ENCODE measurements at regions not wholly inside any gene's neighbourhood (a gene's known extent, or its start where the extent isn't known, plus 50 kb on each side); places are given as distances from the start of the nearest gene placed in this dataset.
"Not testable (repeated sequence)": the region's sequence is repeated elsewhere in the genome, so short reads cannot be mapped to it uniquely, and the experiment has no call there.

DNA sequence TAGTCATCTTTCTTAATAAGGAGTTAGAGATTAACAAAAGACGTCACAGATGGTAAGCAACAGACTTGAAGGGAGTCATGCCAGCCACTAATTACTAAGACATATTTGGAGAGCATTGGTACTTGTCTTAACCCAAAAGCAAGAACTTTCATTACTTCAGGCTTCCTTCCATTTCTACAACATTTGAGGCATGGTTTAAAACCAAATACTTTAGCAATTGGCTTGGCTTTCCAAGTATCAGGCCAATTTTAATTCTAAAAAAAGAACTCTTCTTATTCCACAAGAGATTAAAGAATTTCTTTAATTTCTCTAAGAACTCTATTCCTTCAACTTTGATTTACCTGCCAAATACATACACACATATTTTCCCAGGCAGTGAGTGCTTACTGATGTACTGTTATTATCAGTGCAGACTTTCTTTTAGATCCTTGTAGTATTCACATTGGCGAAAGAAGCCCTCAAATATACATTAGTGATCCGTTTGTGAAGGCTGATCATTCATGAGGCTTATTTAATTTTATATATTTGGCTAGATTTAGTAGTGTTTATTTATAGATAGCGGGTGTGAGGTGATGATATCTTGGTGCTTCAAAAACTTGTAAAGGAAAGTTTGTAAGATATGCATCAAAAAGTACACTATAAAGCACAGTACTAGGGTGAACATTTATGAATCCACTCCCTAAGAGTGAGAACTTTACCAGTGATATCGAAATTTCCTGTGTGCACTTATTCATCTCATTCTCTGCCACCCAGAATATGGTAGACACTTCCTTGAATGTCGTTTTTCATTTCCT lies 229.2 kb downstream of the MFSD1 start:
- DNase-seq (ENCODE audit: extremely low spot score, insufficient read length, low read depth): no peak
- no peak for FAIRE-seq

GRCh38 chr3:159032311-159032710 lies 230.5 kb downstream of the MFSD1 start:
- FAIRE-seq (no peak), DNase-seq (ENCODE audit: extremely low spot score, insufficient read length, low read depth) (no peak)

GRCh38 chr3:159038405-159038804 lies 236.6 kb downstream of the MFSD1 start:
- FAIRE-seq: no peak
- no peak for DNase-seq (ENCODE audit: extremely low spot score, insufficient read length, low read depth)

GRCh38 chr3:159039286-159039685 lies 237.4 kb downstream of the MFSD1 start:
- FAIRE-seq (no peak), DNase-seq (ENCODE audit: extremely low spot score, insufficient read length, low read depth) (no peak)

DNA sequence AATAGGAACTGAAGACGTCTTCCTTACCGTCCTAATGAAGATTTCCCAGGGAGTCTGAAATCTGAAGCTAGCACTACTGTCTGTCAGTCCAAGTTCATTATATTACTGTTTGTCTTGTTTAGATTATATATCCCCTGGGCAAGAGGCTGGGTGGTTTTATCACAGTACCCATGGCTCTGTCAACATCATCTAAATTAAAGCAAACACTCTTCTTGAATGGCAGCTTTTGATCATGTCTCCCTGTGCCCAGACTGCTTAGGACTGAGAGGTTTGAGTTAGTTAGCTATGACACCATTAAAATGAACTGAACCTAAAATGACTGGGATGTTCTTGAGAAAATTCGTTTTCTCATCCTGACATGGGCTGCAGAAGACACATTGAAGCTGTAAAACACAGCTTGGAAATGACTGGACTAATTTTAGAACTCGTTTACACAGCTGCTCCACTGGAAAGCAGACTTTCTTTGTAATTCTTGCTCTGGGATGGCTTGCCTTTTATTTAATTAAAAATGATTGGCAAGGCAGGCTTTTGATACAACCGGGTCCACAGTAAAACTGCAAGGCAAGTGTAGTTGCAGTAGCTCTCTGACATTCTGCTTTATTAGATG lies 243.5 kb downstream of the MFSD1 start:
- FAIRE-seq: no peak
- DNase-seq (ENCODE audit: extremely low spot score, insufficient read length, low read depth): no peak

DNA sequence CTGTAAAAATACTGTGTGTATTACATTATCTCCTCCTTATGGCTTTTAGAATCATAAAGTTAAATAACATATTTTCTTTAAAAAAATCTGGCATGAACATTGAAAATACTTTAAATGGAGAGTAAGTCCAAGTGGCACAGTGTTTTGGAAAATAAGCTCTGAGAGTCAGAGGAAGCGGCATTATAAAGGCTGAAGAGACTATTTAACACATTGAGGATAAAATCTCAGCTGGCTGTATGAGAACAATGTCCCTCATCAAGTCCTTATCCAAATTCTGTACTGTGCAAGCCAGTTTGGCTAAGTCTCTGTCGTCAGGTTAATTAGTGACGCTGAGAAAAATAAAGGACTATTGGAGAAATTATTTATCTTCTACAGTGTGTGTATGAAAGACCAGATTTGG lies 245.5 kb downstream of the MFSD1 start:
- FAIRE-seq: no peak
- no peak for DNase-seq (ENCODE audit: extremely low spot score, insufficient read length, low read depth)

- FAIRE-seq; DNase-seq (ENCODE audit: extremely low spot score, insufficient read length, low read depth): not testable (repeated sequence)
Measured at GRCh38 chr3:159052494-159052893, 250.6 kb downstream of the MFSD1 start.

DNA sequence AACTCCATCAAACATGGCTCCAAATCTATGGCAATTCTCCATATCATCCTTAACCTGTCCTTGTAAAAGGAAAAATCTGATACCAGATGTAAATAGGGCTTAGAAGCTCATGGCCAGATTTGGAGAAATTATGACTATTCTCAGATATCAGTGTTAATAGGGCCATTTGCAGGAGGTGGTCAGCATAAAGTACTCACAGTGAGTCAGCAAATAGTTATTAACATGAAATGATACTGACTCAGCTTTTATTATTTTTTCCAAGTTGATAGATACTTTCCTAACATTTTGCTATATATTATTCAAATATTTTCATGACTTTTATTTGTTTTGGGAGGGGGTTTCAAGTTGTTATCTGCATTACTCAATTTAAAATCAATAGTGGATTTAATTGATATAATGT lies 255.8 kb downstream of the MFSD1 start:
- DNase-seq (ENCODE audit: extremely low spot score, insufficient read length, low read depth) (no peak), FAIRE-seq (no peak)

- FAIRE-seq (no peak), DNase-seq (ENCODE audit: extremely low spot score, insufficient read length, low read depth) (no peak)
Measured at GRCh38 chr3:159058859-159059258, 257.0 kb downstream of the MFSD1 start.

- FAIRE-seq: no peak
- DNase-seq (ENCODE audit: extremely low spot score, insufficient read length, low read depth): no peak
Measured at GRCh38 chr3:159059395-159059794, 257.5 kb downstream of the MFSD1 start.

DNA sequence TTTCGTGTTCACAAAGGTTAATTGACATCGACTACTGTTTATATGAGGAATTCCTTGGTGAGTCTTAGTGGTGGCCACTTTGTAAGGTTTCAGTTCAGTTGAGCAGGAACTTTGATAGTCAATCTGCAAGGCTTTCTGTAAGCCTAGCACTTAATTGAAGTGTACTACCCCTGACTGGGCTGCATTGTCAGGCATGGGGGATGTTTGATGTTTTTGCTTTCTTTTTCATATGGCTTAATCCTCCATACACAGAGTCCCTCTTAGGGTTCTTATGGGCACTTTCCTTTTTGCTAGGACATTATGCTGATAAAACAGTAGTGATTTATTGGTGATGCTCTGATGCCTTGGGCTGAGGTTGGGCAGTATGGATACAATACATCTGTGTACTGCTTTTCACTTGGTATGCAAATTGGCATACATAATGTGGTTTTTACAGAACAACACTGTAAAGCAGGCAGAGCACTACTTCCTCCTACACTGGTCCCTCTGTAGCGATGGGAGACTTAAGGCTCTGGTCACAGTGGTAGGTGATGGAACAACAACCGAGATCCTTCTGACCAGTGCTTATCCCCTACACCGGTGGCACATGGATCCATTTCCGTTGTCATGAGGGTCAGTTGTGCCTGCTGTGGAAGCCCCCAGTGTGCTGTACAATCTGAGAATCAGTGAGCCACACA lies 261.0 kb downstream of the MFSD1 start:
- DNase-seq (ENCODE audit: extremely low spot score, insufficient read length, low read depth) (no peak), FAIRE-seq (no peak)

DNA sequence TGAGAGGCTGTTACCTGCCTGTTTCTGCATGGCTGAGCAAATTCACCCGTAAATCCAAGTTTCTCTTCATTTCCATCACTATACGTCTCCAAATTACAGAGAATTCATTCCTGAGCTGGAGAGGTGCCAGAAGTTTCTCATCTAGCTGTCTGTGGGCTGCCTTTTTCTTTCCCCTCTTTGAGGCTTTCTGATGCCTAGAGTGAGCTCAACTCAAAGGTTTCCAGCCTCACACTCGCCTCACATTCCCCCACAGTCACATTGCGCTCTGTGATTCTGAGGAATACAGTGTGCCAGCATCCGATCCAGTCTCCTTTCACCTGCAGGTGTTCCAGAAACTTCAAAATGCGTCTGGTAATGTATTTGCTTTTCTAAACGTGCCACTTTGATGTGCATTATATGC lies 267.2 kb downstream of the MFSD1 start, which contains the start of gene IQCJ:
Gene IQCJ (plus strand): TSS at position 229 of the 400 bp plus-strand sequence.
- no peak for DNase-seq (ENCODE audit: extremely low spot score, insufficient read length, low read depth)
- no peak for FAIRE-seq

- FAIRE-seq: no peak
- DNase-seq (ENCODE audit: extremely low spot score, insufficient read length, low read depth): no peak
Measured at GRCh38 chr3:159069866-159070425, 268.1 kb downstream of the MFSD1 start.

DNA sequence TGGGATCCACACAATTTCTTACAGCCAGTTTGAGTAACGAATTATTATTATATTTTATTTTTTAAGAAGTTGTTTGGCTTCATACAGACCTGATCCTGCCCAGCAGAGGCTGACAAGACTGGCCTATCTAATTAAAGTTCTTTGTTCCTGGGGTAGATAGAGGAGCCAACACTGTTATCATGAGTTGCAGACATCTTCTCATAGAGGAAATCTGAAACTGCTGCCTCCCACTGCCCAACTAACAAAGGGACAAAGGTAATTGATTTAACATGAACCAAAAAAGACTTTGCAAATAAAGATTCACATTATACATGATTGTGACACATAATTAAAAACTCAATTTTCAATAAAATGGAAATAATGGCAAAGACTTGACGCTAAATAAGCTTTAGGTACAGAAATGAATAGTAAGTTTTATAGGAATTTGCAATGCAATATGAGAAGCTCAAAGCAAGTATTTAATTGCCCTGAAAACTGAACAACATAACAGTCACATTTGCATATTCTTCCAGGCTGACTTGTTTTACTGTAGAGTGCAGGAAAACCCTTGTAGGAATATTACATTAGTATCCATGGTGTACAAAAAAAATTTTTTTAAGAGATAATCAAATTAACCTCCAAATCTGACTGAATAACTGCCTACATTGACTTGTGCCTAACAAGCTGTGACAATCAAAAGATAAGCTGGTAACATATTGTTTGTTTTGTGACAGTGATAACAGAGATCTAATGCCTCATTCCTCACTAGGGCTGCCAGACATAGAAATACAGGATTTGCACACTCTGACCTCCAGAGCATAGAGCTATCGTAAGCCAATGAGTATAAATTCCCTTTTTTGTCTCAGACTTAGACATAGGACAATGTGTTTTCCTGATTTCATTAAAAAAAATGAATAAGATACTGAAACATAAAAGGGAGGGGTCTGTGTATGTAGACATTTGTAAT lies 273.2 kb downstream of the MFSD1 start:
- FAIRE-seq: no peak

GRCh38 chr3:159077860-159078259 lies 276.0 kb downstream of the MFSD1 start:
- FAIRE-seq (no peak), DNase-seq (ENCODE audit: extremely low spot score, insufficient read length, low read depth) (no peak)

More for the DNA sequence above, 273.2 kb downstream of the MFSD1 start:
- DNase-seq (ENCODE audit: extremely low spot score, insufficient read length, low read depth): no peak

- FAIRE-seq (no peak), DNase-seq (ENCODE audit: extremely low spot score, insufficient read length, low read depth) (no peak)
Measured at GRCh38 chr3:159080256-159080655, 278.4 kb downstream of the MFSD1 start.

GRCh38 chr3:159080821-159081220 lies 279.0 kb downstream of the MFSD1 start:
- no peak for DNase-seq (ENCODE audit: extremely low spot score, insufficient read length, low read depth)
- FAIRE-seq: no peak

DNA sequence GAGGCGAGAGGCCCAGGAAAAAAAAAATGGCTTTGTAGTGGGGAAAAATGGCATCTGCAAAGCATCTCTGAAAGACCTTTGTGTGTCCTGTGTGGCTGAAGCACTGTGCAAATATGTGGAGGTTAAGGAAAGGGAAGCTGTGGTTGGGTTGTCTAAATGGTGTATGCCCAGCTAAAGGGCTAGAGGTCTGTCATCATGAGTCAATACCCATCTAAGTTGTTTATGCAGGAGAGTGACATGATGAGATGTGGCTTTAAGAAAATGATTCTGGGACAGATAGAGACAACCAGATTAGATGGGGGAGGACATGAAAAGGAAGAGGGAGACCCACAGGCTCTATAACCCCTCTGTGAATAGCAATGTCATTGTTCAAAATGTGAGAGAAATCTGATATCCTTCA lies 280.7 kb downstream of the MFSD1 start:
- no peak for FAIRE-seq

DNA sequence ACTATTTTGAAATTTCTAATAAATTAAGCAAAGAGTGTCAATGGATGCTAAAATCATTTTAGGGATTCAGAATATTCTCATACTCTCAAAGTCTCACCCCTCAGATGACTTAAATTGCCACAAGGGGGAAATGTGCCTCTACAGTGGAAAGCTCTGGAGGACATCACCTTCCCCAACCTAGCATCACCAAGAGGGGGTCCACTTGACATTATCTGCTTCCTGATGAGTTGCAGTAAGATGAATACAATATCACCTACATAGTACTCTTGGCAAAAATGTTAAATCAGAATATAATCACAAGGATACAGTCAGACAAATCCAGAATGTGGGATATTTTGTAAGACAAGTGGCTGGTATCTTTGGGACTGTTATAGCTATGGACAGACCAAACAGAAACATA lies 290.1 kb downstream of the MFSD1 start:
- DNase-seq (ENCODE audit: extremely low spot score, insufficient read length, low read depth) (no peak), FAIRE-seq (no peak)

More for the DNA sequence above, 280.7 kb downstream of the MFSD1 start:
- no peak for DNase-seq (ENCODE audit: extremely low spot score, insufficient read length, low read depth)

DNA sequence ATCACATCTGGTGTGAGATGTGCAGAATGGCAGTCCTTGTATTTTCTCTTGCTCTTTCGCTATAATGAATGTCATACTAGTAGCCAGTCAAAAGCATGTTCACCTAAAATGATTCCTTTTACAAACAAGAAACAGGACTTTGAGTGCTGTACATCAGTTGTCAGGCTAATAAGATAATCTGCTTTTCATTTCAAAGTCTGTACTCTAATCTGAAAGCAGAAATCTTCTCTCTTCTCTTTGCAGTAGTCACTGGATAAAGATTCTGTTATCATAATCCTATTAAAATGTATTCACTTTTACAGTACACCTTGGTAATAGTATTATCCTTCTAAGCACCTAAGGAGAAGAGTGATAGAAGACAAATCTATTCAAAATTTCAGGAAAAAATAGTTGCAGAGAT lies 300.1 kb downstream of the MFSD1 start:
- FAIRE-seq: no peak
- no peak for DNase-seq (ENCODE audit: extremely low spot score, insufficient read length, low read depth)
